ENCODE measurements at regions not wholly inside any gene's neighbourhood (a gene's known extent, or its start where the extent isn't known, plus 50 kb on each side); places are given as distances from the start of the nearest gene placed in this dataset.

DNA sequence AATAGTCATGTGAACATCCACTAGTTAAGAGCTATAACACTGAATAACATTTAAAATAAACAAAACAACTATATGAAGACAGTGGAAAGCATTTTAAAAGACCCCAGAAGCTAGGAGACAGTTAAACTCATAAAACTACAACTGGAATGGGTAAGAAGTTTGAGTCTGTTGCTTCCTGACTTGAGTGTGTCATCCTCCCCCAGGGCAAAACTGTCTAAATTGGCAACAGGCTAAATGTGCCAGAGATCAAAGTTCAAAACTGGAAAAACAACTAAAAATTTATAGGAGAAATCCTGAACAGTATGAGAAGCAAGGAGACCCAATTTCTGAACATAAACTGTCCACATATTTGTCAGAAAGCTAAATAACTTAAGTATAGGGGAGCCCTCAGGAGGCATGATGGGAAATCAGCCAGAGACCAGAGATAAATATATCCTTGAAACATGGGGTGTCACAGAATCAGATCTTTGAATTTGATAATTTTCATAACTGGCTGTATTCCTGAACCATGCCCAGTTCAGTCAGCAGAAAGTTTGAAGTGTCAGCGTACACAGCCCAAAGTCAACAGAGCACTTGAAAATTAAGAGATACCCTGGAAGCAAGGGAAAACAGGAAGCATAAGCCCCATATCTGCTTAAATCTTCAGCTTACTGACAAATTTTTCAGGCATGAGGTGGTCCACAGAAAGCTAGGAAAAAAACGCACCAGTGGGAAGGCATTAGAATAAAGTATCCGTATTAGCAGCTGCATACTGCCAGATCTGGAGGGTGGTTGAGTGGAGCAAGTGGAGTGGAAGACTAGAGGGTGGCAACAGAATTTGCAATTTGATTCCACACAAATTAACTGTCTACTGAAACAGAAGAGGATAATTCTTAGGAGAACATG is 516.1 kb upstream of the MAN1A1 start:
- H3K4me3 ChIP-seq = no peak overlapping the region
- no peak for DNase-seq
- peaks cover 6 to 18% (median 8%) of the 10 kb centered on the region in 3 donors for H3K9me3 ChIP-seq
- no peaks in the 10 kb centered on the region for H3K27me3 ChIP-seq
- H3K27ac ChIP-seq = no peak overlapping the region
- TF ChIP-seq, protein P1, sequence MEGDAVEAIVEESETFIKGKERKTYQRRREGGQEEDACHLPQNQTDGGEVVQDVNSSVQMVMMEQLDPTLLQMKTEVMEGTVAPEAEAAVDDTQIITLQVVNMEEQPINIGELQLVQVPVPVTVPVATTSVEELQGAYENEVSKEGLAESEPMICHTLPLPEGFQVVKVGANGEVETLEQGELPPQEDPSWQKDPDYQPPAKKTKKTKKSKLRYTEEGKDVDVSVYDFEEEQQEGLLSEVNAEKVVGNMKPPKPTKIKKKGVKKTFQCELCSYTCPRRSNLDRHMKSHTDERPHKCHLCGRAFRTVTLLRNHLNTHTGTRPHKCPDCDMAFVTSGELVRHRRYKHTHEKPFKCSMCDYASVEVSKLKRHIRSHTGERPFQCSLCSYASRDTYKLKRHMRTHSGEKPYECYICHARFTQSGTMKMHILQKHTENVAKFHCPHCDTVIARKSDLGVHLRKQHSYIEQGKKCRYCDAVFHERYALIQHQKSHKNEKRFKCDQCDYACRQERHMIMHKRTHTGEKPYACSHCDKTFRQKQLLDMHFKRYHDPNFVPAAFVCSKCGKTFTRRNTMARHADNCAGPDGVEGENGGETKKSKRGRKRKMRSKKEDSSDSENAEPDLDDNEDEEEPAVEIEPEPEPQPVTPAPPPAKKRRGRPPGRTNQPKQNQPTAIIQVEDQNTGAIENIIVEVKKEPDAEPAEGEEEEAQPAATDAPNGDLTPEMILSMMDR (IDR thresholded peaks at IDR 0.05) = no peak
- intact Hi-C loops (cut with DNase I; ENCODE audit: low total_unique reads) = no loop called here
- H3K36me3 ChIP-seq = no peaks in the 10 kb centered on the region
- H3K4me1 ChIP-seq = no peaks in the 10 kb centered on the region

- peaks cover 6 to 18% (median 8%) of the 10 kb centered on the region in 3 donors for H3K9me3 ChIP-seq
- H3K27me3 ChIP-seq = no peaks in the 10 kb centered on the region
- TF ChIP-seq, protein P1 (IDR thresholded peaks at IDR 0.05) = no peak
- H3K4me1 ChIP-seq = no peaks in the 10 kb centered on the region
- H3K27ac ChIP-seq = no peak overlapping the region
- intact Hi-C loops (cut with DNase I; ENCODE audit: low total_unique reads) = no loop called here
- no peak overlapping the region for H3K4me3 ChIP-seq
- H3K36me3 ChIP-seq = no peaks in the 10 kb centered on the region
- no peak for DNase-seq
Measured at GRCh38 chr6:119862719-119863118, 513.2 kb upstream of the MAN1A1 start.

DNA sequence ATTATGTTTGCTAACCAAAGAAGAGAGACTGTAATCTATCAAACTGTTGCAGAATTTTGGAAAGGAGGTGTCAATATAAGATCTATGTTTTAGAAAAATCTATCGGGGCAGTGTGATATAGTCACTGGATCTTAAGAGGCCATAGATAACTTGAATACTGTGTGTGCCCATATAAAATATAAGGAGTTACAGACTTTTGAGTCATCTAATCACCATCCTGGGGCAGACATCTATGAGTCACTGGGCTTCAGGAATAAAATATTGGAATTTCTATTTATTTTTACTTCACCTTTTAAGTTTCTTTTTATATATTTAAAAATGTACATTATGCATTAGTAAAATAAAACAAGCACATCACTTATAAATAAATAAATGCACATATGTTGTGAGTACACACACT is 509.3 kb upstream of the MAN1A1 start:
- Histone ChIP-seq H3K4me1 (no peaks in the 10 kb centered on the region), H3K27me3 (no peaks in the 10 kb centered on the region), H3K9me3 (no peaks in the 10 kb centered on the region), H3K4me3 (no peak overlapping the region), H3K27ac (no peak overlapping the region), H3K36me3 (no peaks in the 10 kb centered on the region)
- intact Hi-C loops (cut with DNase I; ENCODE audit: low total_unique reads) = no loop called here
- DNase-seq = no peak
- TF ChIP-seq, protein P1 (IDR thresholded peaks at IDR 0.05) = no peak

GRCh38 chr6:119856136-119856535 is 506.6 kb upstream of the MAN1A1 start:
- TF ChIP-seq, protein P1 (IDR thresholded peaks at IDR 0.05) = no peak
- Histone ChIP-seq H3K27me3 (no peaks in the 10 kb centered on the region), H3K27ac (no peak overlapping the region), H3K9me3 (no peaks in the 10 kb centered on the region), H3K36me3 (no peaks in the 10 kb centered on the region), H3K4me1 (no peaks in the 10 kb centered on the region), H3K4me3 (no peak overlapping the region)
- no peak for DNase-seq
- intact Hi-C loops (cut with DNase I; ENCODE audit: low total_unique reads) = no loop called here

- intact Hi-C loops (cut with DNase I; ENCODE audit: low total_unique reads) = no loop called here
- TF ChIP-seq, protein P1 (IDR thresholded peaks at IDR 0.05) = no peak
- Histone ChIP-seq H3K4me3 (no peak overlapping the region), H3K36me3 (no peaks in the 10 kb centered on the region), H3K27me3 (no peaks in the 10 kb centered on the region), H3K4me1 (no peaks in the 10 kb centered on the region), H3K27ac (no peak overlapping the region), H3K9me3 (no peaks in the 10 kb centered on the region)
- no peak for DNase-seq
Measured at GRCh38 chr6:119848696-119849095, 499.1 kb upstream of the MAN1A1 start.

All from tibial artery (tissue), 4 donors.